Stomach (tissue), 4 donors: ENCODE measurements at regions not wholly inside any gene's neighbourhood (a gene's known extent, or its start where the extent isn't known, plus 50 kb on each side); places are given as distances from the start of the nearest gene placed in this dataset.

Experiments
- CTCF ChIP-seq, 7 experiments: fragments of 450-650 bp in 4 of 7; fragments of 200-600 bp in 3 of 7; sonication (generic) in 3 of 7; IDR thresholded peaks; one replicate each; pipeline ENCODE4 v1.5.1; 2016 to 2019; ENCODE audit warnings: antibody characterized with exemption in 7 of 7, control low read depth in 2 of 7, mild to moderate bottlenecking in 1 of 7
- POLR2AphosphoS5 ChIP-seq, 3 donors: sonication (generic); formaldehyde crosslinking; IDR thresholded peaks; one replicate each; pipeline ENCODE4 v1.6.1; 2016; ENCODE audit warnings: antibody characterized with exemption in 3 of 3

- no peak for TF ChIP-seq CTCF (IDR thresholded peaks at IDR 0.05)
- no peak for TF ChIP-seq POLR2AphosphoS5 (IDR thresholded peaks at IDR 0.05)
Observed at GRCh38 chr14:66085224-66085623, 400.9 kb upstream of the CCDC196 start.
